GM12878 (cell line): ENCODE measurements at regions not wholly inside any gene's neighbourhood (a gene's known extent, or its start where the extent isn't known, plus 50 kb on each side); places are given as distances from the start of the nearest gene placed in this dataset.

Experiments
- CHD2 ChIP-seq: IDR thresholded peaks from 2 replicates; pipeline ENCODE4 v1.6.1; 2011; ENCODE audit warnings: low read depth, low read length, improper control_type of control experiment, borderline replicate concordance
- POLR2AphosphoS5 ChIP-seq: IDR thresholded peaks from 2 replicates; pipeline ENCODE4 v1.6.1; 2011; ENCODE audit warnings: mild to moderate bottlenecking, low read length, inconsistent platforms
- ZNF207 ChIP-seq: fragments of 450-650 bp; IDR thresholded peaks from 2 replicates; pipeline ENCODE4 v1.6.1; 2014; ENCODE audit warnings: antibody characterized with exemption, mild to moderate bottlenecking, borderline replicate concordance

DNA sequence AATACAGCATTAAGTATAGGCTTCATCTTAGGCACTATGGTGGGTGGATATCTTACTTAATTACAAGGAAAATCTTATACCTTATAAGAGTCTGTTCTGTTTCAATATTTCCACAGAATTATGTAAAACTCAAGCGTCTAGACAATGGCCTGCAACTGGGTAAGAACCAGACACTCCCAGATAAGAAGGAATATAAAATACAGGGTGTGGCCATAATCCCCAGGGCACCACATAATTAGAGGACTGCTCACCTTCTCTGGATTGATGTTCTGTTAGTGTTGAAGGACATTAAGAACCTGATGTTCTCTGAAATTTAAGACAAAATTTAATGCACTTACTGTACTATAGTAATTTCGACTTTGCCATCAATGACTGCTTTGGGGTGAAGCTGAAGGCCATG is 198.2 kb upstream of the ARSJ start:
- no peak for TF ChIP-seq ZNF207
- TF ChIP-seq CHD2 = no peak
- no peak for TF ChIP-seq POLR2AphosphoS5
